BE2C (cell line): ENCODE measurements at regions not wholly inside any gene's neighbourhood (a gene's known extent, or its start where the extent isn't known, plus 50 kb on each side); places are given as distances from the start of the nearest gene placed in this dataset.

Source experiments
- DNase-seq: peaks from one replicate; pipeline ENCODE4 v3.0.0-alpha.2; 2020
- H3K27me3 ChIP-seq: fragments of 250-450 bp; sonication (Bioruptor Pico); 2 replicates; pipeline ENCODE4 v1.5.1; 2020; ENCODE audit warnings: mild to moderate bottlenecking
- H3K36me3 ChIP-seq: fragments of 250-450 bp; sonication (Bioruptor Pico); 2 replicates; pipeline ENCODE4 v1.5.1; 2020; ENCODE audit warnings: mild to moderate bottlenecking
- H3K4me1 ChIP-seq: fragments of 250-450 bp; sonication (Bioruptor Pico); 2 replicates; pipeline ENCODE4 v1.5.1; 2020
- H3K4me3 ChIP-seq: 2 replicates; pipeline ENCODE4 v1.5.1; 2011; ENCODE audit warnings: low read depth, low read length
- H3K9me3 ChIP-seq: fragments of 250-450 bp; sonication (Bioruptor Pico); 2 replicates; pipeline ENCODE4 v1.5.1; 2020
- TF ChIP-seq, protein P1 (sequence below): IDR thresholded peaks from 2 replicates; pipeline ENCODE4 v1.5.1; 2012; ENCODE audit warnings: mild to moderate bottlenecking, low read depth, low read length

DNA sequence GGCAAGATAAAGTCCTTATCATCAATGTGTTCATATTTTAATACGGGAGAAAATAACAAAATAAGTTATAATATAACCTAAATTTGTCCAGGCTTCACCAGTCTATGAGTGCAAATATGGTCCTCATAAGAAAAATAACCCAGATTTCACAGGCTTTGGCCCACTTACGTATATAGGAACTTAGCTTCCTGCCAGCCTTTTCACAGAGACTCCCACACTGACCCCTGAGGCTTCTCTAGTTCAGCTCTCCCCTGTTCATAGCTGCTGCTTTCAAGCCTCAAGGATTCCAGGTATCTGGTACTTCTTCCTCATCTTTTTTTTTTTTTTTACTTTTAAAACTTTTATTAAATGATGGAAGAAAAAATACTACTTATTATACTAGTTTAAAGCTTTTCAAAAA lies 74.9 kb upstream of the PELI1 start:
- TF ChIP-seq, protein P1, sequence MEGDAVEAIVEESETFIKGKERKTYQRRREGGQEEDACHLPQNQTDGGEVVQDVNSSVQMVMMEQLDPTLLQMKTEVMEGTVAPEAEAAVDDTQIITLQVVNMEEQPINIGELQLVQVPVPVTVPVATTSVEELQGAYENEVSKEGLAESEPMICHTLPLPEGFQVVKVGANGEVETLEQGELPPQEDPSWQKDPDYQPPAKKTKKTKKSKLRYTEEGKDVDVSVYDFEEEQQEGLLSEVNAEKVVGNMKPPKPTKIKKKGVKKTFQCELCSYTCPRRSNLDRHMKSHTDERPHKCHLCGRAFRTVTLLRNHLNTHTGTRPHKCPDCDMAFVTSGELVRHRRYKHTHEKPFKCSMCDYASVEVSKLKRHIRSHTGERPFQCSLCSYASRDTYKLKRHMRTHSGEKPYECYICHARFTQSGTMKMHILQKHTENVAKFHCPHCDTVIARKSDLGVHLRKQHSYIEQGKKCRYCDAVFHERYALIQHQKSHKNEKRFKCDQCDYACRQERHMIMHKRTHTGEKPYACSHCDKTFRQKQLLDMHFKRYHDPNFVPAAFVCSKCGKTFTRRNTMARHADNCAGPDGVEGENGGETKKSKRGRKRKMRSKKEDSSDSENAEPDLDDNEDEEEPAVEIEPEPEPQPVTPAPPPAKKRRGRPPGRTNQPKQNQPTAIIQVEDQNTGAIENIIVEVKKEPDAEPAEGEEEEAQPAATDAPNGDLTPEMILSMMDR: no peak
- no peaks in the 10 kb centered on the region for H3K9me3 ChIP-seq
- no peaks in the 10 kb centered on the region for H3K36me3 ChIP-seq
- H3K4me3 ChIP-seq: no peak overlapping the region
- DNase-seq: no peak
- no peaks in the 10 kb centered on the region for H3K4me1 ChIP-seq
- H3K27me3 ChIP-seq: no peaks in the 10 kb centered on the region

DNA sequence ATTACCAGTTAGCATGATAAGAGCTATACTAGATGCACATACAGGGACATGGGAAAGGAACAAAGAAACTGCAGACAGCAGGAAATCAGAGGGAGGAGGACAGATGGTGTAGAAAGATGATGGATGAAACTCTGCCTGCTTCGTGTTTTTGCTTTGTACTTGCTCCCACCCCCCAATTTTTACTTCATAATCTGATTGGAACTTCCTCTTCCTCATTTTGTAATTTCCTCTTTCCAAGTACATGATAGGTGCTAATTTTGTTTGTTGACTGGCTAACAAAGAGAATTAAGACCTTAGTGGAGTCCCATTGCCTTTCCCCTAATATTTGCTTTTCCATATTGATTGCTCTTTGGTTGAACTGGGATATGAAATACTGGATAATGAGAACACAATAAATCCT lies 76.0 kb upstream of the PELI1 start:
- no peak for DNase-seq
- Histone ChIP-seq H3K27me3 (no peaks in the 10 kb centered on the region), H3K9me3 (no peaks in the 10 kb centered on the region), H3K36me3 (no peaks in the 10 kb centered on the region), H3K4me1 (no peaks in the 10 kb centered on the region), H3K4me3 (no peak overlapping the region)
- TF ChIP-seq, protein P1: no peak

DNA sequence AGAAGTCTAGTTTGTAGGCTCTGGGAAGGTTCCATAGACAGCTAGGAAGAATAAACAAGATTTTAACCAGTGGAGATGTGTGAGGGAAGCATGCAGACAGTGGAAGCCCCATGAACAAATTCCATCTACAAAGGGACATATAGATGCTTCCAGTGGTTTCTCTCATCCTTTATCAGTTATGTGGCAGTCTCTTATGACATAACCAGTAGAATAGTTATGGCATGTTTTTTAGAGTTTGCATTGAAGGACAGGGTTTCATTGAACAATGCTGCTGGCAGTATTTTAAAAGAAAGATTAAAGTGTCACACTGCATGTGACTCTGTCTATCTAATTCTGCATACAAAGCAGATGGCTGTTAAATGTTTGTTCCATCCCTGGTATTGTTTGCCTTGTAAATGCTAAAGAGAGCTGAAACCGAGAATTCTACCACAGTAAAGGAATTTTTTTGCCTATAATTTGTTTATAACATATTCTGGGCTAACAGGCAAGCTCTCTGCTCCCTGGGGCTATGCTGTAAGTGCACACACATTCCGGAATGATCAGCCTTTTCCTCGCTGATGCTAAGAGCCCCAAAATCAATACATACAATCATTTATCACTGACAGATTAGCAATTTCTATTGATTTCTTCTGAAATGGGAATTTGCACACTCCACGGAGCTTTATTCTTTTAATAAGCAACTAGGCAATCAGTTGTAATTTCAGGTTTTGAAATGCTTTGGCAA lies 76.8 kb upstream of the PELI1 start:
- H3K27me3 ChIP-seq: no peaks in the 10 kb centered on the region
- TF ChIP-seq, protein P1: no peak
- no peaks in the 10 kb centered on the region for H3K4me1 ChIP-seq
- H3K4me3 ChIP-seq: no peak overlapping the region
- DNase-seq: no peak
- no peaks in the 10 kb centered on the region for H3K36me3 ChIP-seq
- no peaks in the 10 kb centered on the region for H3K9me3 ChIP-seq

DNA sequence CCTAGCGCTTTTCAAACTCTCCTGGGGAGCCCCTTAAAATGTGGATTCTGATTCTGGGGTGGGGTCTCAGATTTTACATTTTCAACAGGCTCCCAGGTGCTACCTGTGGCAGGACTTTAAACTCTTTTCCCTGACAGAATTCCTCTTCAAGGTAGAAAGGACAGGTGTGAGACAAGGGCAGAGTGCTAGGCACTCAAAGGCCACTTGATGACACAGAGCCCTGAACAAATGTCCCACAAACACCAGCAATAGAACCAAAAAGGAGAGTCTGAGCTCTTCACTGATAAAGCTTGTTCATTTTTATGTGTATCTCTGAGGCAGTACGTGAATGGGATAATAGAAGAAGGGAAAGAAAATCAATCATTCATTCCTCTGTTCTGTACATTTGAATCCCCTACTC lies 77.7 kb upstream of the PELI1 start:
- Histone ChIP-seq H3K4me3 (no peak overlapping the region), H3K9me3 (no peaks in the 10 kb centered on the region), H3K27me3 (no peaks in the 10 kb centered on the region), H3K36me3 (no peaks in the 10 kb centered on the region), H3K4me1 (no peaks in the 10 kb centered on the region)
- DNase-seq: no peak
- TF ChIP-seq, protein P1: no peak

DNA sequence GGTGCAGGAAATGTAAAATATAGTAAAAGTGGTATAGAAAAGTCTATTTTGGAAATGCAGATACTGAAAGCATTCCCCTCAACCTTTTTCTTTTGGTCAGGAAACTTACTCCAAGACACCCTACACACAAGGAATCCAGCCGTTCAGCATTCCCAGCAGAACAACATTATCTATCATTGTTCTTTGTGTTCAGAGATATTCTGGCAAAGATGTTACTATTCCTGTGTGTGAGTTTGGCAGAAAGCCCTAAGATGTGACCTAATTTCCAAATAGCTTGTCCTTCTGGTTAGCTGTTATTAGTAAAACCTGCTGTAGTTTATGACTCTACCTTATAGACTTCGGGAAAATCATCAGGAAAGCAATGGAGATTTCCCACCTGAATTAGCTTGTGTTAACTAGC lies 78.1 kb upstream of the PELI1 start:
- DNase-seq: no peak
- TF ChIP-seq, protein P1: no peak
- no peaks in the 10 kb centered on the region for H3K36me3 ChIP-seq
- H3K9me3 ChIP-seq: no peaks in the 10 kb centered on the region
- no peaks in the 10 kb centered on the region for H3K27me3 ChIP-seq
- H3K4me3 ChIP-seq: no peak overlapping the region
- no peaks in the 10 kb centered on the region for H3K4me1 ChIP-seq

DNA sequence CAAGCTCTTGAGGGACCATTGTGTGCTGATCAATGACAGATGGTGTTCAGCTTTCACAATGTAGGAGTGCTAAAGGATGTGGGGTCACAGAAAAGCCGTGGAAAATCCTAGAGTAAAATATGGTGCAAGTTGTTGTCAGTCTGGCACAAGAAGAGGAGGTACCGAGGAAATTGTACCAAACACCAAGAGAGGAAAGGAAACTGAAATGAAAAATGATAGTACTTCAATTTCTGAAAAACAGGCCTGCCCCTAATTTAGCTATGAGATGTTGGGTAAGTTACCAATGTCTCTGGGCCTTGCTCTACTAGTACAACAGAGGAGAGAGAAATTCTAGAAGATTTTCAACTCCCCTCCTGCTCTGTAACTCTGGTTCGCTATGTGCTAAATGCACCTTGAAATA lies 78.8 kb upstream of the PELI1 start:
- TF ChIP-seq, protein P1: no peak
- Histone ChIP-seq H3K9me3 (no peaks in the 10 kb centered on the region), H3K4me3 (no peak overlapping the region), H3K27me3 (no peaks in the 10 kb centered on the region), H3K36me3 (no peaks in the 10 kb centered on the region), H3K4me1 (no peaks in the 10 kb centered on the region)
- DNase-seq: no peak
